Pancreas (tissue), 10 donors: ENCODE measurements at regions not wholly inside any gene's neighbourhood (a gene's known extent, or its start where the extent isn't known, plus 50 kb on each side); places are given as distances from the start of the nearest gene placed in this dataset.

ENCODE experiments used
- ATAC-seq, 4 donors: fragments of 200-7000 bp; cut with Tn5 transposase; one replicate each; pipeline versions ENCODE4 v1.8.0 to v1.9.1; 2020; ENCODE audit warnings: mild to moderate bottlenecking in 4 of 4, moderate library complexity in 4 of 4
- DNase-seq, 6 donors: peaks; one replicate each; pipeline ENCODE4 v3.0.0-alpha.2; 2020
- FAIRE-seq: peaks from 2 replicates; lab custom pipeline; 2012; peaks lifted over from hg19 to GRCh38; lab: Jason Lieb, UNC
- H3K27ac ChIP-seq, 4 donors: fragments of 200-600 bp; sonication (generic); 1 replicate in 3 of 4; 2 replicates in 1 of 4; pipeline versions ENCODE4 v1.5.0 to v1.8.0; 2020
- H3K27me3 ChIP-seq, 4 donors: fragments of 200-600 bp; one replicate each; pipeline ENCODE4 v1.8.0; 2021
- H3K36me3 ChIP-seq, 3 donors: fragments of 200-600 bp; sonication (generic) in 1 of 3; one replicate each; pipeline versions ENCODE4 v1.5.0 to v1.8.0; 2020 to 2021
- H3K4me1 ChIP-seq, 3 donors: fragments of 200-600 bp; one replicate each; pipeline ENCODE4 v1.8.0; 2021
- H3K4me3 ChIP-seq, 4 donors: fragments of 200-600 bp; sonication (generic) in 2 of 4; one replicate each; pipeline versions ENCODE4 v1.5.0 to v1.8.0; 2020 to 2021
- H3K9me3 ChIP-seq, 4 donors: fragments of 200-600 bp; one replicate each; pipeline ENCODE4 v1.8.0; 2021
- WGBS, 2 donors: extraction: QIAGEN DNeasy Blood & Tissue Kit; methylation state at CpG; one replicate each; pipeline ENCODE4 v1.1.7; 2013; 5-methylcytosine and 5-hydroxymethylcytosine counted together
- intact Hi-C, 3 donors: fragments of 100-400 bp; cut with DNase I; formaldehyde crosslinking; loops; one replicate each; pipeline versions ENCODE4 v1.11.1 to v1.14.2; 2022
- TF ChIP-seq, protein P1 (sequence below), 4 donors: fragments of 200-600 bp; sonication (generic) in 3 of 4; IDR thresholded peaks; one replicate each; pipeline versions ENCODE4 v1.5.0 to v1.8.0; 2021; ENCODE audit warnings: antibody characterized with exemption in 4 of 4
- donor health status: healthy with polysubstance abuse.
- donor health status: DM: no; HTN: no; CAD: no; lungs with moderate emphysema.
- donor health status: DM: no; HTN: no; CAD: no.
- donor health status: control.
- donor health status: control.
- donor health status: Bipolar disorder and iron deficiency.
- donor health status: DM: yes; HTN: yes; CAD: no.
- donor health status: DM: no; HTN: no; CAD: no.
- donor health status: DM: no; HTN: no; CAD: no.
- donor health status: DM: yes; HTN: yes; CAD: no.

DNA sequence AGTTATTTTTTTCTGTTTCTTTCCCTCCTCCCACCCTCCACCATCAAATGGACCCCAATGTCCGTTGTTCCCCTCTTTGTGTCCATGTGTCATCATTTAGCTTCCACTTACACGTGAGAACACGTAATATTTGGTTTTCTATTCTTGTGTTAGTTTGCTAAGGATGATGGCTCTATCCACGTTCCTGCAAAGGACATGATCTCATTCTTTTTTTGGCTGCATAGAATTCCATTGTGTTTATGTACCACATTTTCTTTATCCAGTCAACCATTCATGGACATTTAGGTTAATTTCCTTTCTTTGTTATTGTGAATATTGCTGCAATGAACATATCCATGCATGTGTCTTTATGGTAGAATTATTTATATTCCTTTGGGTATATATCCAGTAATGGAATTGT is 91.3 kb upstream of the TNP1 start:
- Histone ChIP-seq H3K27ac (no peak overlapping the region), H3K9me3 (no peaks in the 10 kb centered on the region), H3K27me3 (no peaks in the 10 kb centered on the region), H3K36me3 (no peaks in the 10 kb centered on the region), H3K4me1 (no peaks in the 10 kb centered on the region), H3K4me3 (no peak overlapping the region)
- TF ChIP-seq, protein P1, sequence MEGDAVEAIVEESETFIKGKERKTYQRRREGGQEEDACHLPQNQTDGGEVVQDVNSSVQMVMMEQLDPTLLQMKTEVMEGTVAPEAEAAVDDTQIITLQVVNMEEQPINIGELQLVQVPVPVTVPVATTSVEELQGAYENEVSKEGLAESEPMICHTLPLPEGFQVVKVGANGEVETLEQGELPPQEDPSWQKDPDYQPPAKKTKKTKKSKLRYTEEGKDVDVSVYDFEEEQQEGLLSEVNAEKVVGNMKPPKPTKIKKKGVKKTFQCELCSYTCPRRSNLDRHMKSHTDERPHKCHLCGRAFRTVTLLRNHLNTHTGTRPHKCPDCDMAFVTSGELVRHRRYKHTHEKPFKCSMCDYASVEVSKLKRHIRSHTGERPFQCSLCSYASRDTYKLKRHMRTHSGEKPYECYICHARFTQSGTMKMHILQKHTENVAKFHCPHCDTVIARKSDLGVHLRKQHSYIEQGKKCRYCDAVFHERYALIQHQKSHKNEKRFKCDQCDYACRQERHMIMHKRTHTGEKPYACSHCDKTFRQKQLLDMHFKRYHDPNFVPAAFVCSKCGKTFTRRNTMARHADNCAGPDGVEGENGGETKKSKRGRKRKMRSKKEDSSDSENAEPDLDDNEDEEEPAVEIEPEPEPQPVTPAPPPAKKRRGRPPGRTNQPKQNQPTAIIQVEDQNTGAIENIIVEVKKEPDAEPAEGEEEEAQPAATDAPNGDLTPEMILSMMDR (IDR thresholded peaks at IDR 0.05) = no peak
- no peak for ATAC-seq
- no peak for FAIRE-seq
- intact Hi-C loops = no loop called here
- WGBS, 2 donors = 55 to 71% methylated on average over 4 of the region's 4 CpGs
- no peak for DNase-seq

DNA sequence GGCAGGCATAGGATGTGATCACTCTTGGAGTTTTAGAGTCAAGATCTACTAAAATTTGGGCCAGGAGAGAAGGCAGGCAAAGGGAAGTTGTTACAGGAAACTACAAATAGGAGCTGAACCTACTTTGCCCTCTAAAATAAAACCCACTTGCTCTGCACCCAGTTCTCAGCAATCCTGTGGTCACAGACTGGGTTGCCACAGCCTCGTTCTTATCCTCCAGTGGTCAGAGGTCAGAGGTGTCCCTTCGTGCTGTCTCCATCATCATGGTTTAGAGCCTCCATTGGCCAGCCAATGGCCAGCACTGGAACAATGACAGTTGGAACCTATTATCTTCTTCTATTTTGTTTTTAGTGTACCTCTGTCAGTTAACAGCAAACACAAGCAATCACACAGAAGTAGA is 90.7 kb upstream of the TNP1 start:
- Histone ChIP-seq H3K4me3 (no peak overlapping the region), H3K4me1 (no peaks in the 10 kb centered on the region), H3K27ac (no peak overlapping the region), H3K9me3 (no peaks in the 10 kb centered on the region), H3K36me3 (no peaks in the 10 kb centered on the region), H3K27me3 (no peaks in the 10 kb centered on the region)
- DNase-seq = no peak
- TF ChIP-seq, protein P1 (IDR thresholded peaks at IDR 0.05) = no peak
- no peak for ATAC-seq
- intact Hi-C loops = no loop called here
- no peak for FAIRE-seq
- WGBS, 2 donors = 23 to 31% methylated on average over 2 of the region's 2 CpGs

DNA sequence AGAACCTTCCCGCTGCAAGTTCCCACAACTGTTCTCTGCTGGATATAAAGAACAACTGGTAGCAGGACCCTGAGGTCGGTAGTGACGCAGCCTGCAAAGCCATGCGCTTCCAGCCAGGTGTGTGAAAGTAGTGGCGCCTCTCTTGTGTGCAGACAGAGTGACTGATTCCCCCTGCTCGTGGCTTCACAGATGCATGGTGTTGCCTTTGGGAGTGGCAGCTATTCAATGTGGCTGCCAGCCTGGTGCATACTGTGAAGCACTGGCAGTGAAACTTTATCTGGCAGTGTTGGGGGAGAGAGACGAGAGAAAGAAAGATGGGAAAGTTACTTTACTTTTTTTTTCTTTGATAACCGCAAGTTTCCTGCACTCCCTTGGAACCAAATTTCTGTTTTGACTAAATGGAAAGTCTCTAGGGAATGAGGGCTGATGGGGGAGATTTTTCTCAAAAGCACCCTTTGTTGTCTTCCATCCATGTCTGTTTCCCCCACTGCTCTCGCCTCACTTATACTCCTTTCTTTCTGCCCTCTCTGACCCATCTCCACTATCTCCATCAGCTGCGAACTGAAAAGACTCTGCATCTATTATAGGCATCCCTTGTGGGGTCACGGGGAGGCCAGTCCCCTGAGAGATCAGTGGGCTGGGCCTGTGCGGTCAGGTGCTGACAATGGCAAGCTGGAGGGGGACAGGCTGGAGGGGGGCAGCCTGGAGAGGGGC is 90.0 kb upstream of the TNP1 start:
- WGBS, 2 donors = 65 to 66% methylated on average over 12 of the region's 12 CpGs
- TF ChIP-seq, protein P1 (IDR thresholded peaks at IDR 0.05) = no peak
- H3K27me3 ChIP-seq = no peaks in the 10 kb centered on the region
- no peak for FAIRE-seq
- ATAC-seq = no peak
- H3K9me3 ChIP-seq = no peaks in the 10 kb centered on the region
- DNase-seq = no peak
- no peak overlapping the region for H3K27ac ChIP-seq
- H3K4me3 ChIP-seq = no peak overlapping the region
- H3K36me3 ChIP-seq = no peaks in the 10 kb centered on the region
- intact Hi-C loops = no loop called here
- H3K4me1 ChIP-seq = no peaks in the 10 kb centered on the region

DNA sequence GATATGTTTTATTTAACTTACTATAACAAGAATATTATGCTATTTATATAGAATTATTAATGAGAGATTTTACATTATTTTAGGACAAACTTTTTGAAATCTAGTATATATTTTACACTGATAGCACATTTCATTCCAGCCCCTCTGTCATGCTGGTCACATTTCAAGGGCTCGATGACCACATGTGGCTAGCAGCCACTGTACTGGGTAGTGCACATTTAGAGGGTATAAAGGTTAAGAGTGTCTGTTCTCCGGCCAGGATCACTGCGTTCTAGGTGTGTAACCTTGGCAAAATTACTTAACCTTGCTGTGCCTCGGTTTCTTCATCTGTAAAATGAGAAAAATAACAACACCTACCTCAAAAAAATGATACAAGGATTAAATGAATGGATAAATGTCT is 87.2 kb upstream of the TNP1 start:
- no peaks in the 10 kb centered on the region for H3K27me3 ChIP-seq

DNA sequence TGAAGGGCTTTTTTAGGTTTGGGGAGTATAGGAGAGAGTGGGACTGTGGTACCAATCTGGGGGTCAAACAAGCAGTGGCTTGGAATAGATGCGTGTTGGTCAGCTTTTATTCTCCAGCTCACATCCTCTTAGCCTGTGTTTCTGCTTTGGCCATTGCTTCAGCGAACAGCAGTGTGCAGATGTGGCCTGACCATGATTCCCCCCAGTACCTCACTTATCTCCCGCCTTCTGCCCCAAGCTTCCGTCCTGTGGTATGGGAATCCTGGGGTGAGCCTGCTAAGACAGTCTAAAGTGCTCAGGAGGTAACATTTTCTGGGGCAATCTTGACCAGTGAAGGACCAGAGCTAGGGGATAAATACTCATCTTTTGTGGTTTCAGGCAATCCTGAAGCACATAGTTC is 84.9 kb upstream of the TNP1 start:
- FAIRE-seq (no peak), ATAC-seq (no peak), DNase-seq (no peak)
- TF ChIP-seq, protein P1 (IDR thresholded peaks at IDR 0.05) = no peak
- Histone ChIP-seq H3K36me3 (no peaks in the 10 kb centered on the region), H3K27ac (no peak overlapping the region), H3K4me1 (no peaks in the 10 kb centered on the region), H3K27me3 (no peaks in the 10 kb centered on the region), H3K9me3 (no peaks in the 10 kb centered on the region), H3K4me3 (no peak overlapping the region)
- WGBS, 2 donors = 89 to 92% methylated on average over 4 of the region's 4 CpGs
- intact Hi-C loops = no loop called here

More for the DNA sequence above, 87.2 kb upstream of the TNP1 start:
- H3K27ac ChIP-seq = no peak overlapping the region
- no peaks in the 10 kb centered on the region for H3K4me1 ChIP-seq
- TF ChIP-seq, protein P1 (IDR thresholded peaks at IDR 0.05) = no peak
- H3K4me3 ChIP-seq = no peak overlapping the region
- no peak for FAIRE-seq
- no peak for ATAC-seq
- no peaks in the 10 kb centered on the region for H3K36me3 ChIP-seq
- DNase-seq = no peak
- H3K9me3 ChIP-seq = no peaks in the 10 kb centered on the region
- 68 to 77% methylated on average over 4 of the region's 4 CpGs for WGBS, 2 donors
- intact Hi-C loops = no loop called here
